Omental fat pad (tissue), 3 donors: ENCODE measurements at regions not wholly inside any gene's neighbourhood (a gene's known extent, or its start where the extent isn't known, plus 50 kb on each side); places are given as distances from the start of the nearest gene placed in this dataset.

ENCODE experiments used
- ATAC-seq: fragments of 150-250 bp; one replicate; pipeline ENCODE4 v1.9.1; 2016; ENCODE audit warnings: mild to moderate bottlenecking, moderate library complexity; ENCODE audit not compliant: low FRiP score
- DNase-seq: peaks from one replicate; pipeline ENCODE4 v3.0.0-alpha.2; 2019; ENCODE audit warnings: low spot score
- TF ChIP-seq, protein P1 (sequence below), 3 donors: fragments of 450-650 bp; IDR thresholded peaks; one replicate each; pipeline ENCODE4 v1.5.1; 2016 to 2017; ENCODE audit warnings: antibody characterized with exemption in 3 of 3, mild to moderate bottlenecking in 3 of 3, moderate library complexity in 2 of 3

GRCh38 chr9:106532306-106533015, 330.5 kb upstream of the ZNF462 start:
- ATAC-seq = no peak
- DNase-seq = no peak

GRCh38 chr9:106534800-106535199, 328.2 kb upstream of the ZNF462 start:
- TF ChIP-seq, protein P1, sequence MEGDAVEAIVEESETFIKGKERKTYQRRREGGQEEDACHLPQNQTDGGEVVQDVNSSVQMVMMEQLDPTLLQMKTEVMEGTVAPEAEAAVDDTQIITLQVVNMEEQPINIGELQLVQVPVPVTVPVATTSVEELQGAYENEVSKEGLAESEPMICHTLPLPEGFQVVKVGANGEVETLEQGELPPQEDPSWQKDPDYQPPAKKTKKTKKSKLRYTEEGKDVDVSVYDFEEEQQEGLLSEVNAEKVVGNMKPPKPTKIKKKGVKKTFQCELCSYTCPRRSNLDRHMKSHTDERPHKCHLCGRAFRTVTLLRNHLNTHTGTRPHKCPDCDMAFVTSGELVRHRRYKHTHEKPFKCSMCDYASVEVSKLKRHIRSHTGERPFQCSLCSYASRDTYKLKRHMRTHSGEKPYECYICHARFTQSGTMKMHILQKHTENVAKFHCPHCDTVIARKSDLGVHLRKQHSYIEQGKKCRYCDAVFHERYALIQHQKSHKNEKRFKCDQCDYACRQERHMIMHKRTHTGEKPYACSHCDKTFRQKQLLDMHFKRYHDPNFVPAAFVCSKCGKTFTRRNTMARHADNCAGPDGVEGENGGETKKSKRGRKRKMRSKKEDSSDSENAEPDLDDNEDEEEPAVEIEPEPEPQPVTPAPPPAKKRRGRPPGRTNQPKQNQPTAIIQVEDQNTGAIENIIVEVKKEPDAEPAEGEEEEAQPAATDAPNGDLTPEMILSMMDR (IDR thresholded peaks at IDR 0.05) = no peak
- DNase-seq (no peak), ATAC-seq (no peak)

More at GRCh38 chr9:106532306-106533015, 330.5 kb upstream of the ZNF462 start:
- TF ChIP-seq, protein P1 (IDR thresholded peaks at IDR 0.05) = no peak

GRCh38 chr9:106535439-106535838, 327.5 kb upstream of the ZNF462 start:
- TF ChIP-seq, protein P1 (IDR thresholded peaks at IDR 0.05) = no peak
- ATAC-seq (no peak), DNase-seq (no peak)

DNA sequence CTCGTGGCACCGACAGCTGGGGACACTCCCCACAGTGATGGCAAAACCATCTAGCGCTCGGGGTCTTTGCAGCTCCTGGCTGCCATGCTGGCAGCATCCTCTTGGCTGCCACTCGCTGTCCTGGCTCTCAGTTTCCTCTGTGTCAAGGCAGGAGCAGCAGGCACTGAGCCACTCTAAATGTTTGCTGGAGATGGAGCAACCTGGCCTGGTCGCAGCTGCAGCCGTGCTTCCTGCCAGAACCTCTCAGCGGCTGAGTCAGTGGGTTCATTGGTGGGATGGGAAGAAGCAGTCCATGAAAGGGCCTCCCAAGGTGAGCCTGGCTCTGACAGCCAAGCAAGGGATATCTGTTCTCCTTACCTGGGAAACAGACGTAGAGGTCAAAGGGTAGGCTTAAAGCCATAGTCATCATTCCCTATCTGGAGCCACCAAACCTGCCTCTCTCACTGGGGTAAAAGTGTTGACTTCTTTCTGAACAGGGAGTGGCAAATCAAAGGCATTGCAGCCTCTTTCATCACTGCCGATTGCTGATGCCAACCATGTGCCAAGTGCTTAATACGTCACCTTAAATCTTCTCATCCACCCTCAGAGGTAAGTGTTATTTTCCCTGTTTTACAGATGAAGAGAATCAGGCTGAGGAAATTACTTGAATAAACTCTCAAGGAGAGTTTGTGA, 304.8 kb upstream of the ZNF462 start:
- TF ChIP-seq, protein P1 (IDR thresholded peaks at IDR 0.05) = no peak
- ATAC-seq = no peak
- DNase-seq = no peak

DNA sequence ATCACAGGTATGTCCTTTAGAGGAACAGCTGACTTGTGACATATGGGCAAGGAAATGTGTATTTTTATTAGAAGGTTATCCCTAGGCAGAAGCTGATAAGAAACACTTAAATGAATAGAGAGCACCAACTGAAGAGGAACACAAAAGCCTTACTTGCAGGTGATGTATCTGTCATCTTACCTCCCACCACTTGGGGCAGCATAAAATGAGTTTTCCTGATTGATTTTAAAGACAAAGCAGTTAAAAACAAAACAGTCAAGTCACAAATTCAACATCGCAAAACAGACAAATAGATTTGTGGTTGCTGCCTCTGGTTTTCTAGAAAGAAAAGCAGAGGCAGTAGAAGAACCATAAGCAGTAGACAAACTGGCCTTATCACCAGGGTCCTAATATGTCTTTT, 302.4 kb upstream of the ZNF462 start:
- no peak for ATAC-seq
- no peak for DNase-seq
- TF ChIP-seq, protein P1 (IDR thresholded peaks at IDR 0.05) = no peak

DNA sequence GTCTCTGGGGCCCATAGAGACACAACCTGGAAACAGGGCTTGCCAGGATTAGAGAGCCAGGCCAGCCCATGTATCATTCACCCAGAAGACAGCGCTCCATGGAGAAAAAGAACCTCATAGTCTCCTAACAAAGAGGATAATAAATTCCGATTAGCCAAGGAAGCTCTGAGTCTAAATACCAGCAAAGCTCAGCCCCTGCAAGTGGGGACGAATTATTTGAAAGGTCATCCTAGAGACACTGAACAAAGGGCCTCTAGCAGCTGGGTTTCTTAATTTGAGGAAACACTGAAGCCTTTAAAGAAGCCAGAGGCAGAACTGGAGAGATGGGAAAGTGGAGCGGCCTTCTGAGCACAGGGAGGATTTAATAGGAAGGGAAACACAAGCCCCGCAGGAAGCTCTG, 287.1 kb upstream of the ZNF462 start:
- ATAC-seq (no peak), DNase-seq (no peak)
- TF ChIP-seq, protein P1 (IDR thresholded peaks at IDR 0.05) = no peak
